Bronchial epithelial cell (primary cell): ENCODE measurements at regions not wholly inside any gene's neighbourhood (a gene's known extent, or its start where the extent isn't known, plus 50 kb on each side); places are given as distances from the start of the nearest gene placed in this dataset.
A peak's percentile ranks its signal among the peaks of the same experiment; 100 is the strongest.

Source experiments
- DNase-seq: peaks from one replicate; pipeline ENCODE4 v3.0.0-alpha.2; 2010; ENCODE audit warnings: low read depth
- FAIRE-seq: peaks from 2 replicates; lab custom pipeline; 2011; peaks lifted over from hg19 to GRCh38; lab: Jason Lieb, UNC
- H3K27me3 ChIP-seq: 2 replicates; pipeline ENCODE4 v1.5.1; 2011; ENCODE audit warnings: low read length; ENCODE audit not compliant: control insufficient read depth, insufficient read depth
- H3K36me3 ChIP-seq: 2 replicates; pipeline ENCODE4 v1.5.1; 2011; ENCODE audit warnings: low read length; ENCODE audit not compliant: control insufficient read depth, insufficient read depth
- H3K4me3 ChIP-seq: 2 replicates; pipeline ENCODE4 v1.5.1; 2011; ENCODE audit warnings: mild to moderate bottlenecking, low read depth, low read length, control low read depth
- TF ChIP-seq, protein P1 (sequence below): IDR thresholded peaks from 2 replicates; pipeline ENCODE4 v1.5.1; 2011; ENCODE audit warnings: mild to moderate bottlenecking, moderate library complexity, low read length, control low read depth, inconsistent platforms; ENCODE audit not compliant: insufficient read depth, severe bottlenecking

DNA sequence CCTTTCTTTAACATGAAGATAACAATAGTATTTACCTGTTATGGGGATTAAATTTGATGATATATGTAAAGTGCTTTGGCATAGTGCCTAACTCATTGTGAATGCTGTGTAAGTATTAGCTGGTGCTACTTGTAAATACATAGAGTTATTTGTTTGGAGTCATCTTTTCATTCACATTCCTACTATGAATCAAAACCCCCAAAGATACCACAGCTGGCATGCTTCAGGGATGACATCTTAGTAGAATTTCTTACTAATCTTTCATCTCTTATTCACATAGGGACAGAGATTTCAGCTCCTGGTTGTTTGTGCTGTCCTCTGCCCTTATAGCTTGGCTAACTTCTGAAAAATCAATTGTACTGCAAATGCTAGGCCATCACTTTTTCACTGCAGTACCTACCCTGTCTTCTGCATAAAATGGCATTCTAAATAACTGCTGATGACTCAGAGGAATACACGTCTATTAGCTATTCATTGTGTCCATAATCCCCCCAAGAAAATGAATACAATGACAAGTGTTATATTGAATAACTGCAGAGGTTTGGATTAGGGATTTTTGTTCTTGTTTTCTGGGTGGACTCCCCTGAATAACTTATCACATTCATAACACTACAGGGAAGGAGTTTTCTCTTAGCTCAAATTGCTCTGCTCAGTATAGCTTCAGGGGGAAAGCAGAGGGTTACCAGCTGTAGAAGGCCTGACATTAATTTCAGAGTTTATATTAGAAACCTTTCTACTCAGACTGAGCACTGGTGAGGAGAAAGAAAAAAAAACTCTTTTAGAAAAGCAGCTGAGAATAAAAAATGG lies 192.2 kb upstream of the C9orf72 start:
- TF ChIP-seq, protein P1, sequence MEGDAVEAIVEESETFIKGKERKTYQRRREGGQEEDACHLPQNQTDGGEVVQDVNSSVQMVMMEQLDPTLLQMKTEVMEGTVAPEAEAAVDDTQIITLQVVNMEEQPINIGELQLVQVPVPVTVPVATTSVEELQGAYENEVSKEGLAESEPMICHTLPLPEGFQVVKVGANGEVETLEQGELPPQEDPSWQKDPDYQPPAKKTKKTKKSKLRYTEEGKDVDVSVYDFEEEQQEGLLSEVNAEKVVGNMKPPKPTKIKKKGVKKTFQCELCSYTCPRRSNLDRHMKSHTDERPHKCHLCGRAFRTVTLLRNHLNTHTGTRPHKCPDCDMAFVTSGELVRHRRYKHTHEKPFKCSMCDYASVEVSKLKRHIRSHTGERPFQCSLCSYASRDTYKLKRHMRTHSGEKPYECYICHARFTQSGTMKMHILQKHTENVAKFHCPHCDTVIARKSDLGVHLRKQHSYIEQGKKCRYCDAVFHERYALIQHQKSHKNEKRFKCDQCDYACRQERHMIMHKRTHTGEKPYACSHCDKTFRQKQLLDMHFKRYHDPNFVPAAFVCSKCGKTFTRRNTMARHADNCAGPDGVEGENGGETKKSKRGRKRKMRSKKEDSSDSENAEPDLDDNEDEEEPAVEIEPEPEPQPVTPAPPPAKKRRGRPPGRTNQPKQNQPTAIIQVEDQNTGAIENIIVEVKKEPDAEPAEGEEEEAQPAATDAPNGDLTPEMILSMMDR: no peak
- H3K36me3 ChIP-seq: no peaks in the 10 kb centered on the region
- no peak overlapping the region for H3K4me3 ChIP-seq
- FAIRE-seq: no peak
- DNase-seq: peak; percentile 68
- no peaks in the 10 kb centered on the region for H3K27me3 ChIP-seq

- Histone ChIP-seq H3K4me3 (no peak overlapping the region), H3K27me3 (no peaks in the 10 kb centered on the region), H3K36me3 (no peaks in the 10 kb centered on the region)
- DNase-seq (no peak), FAIRE-seq (peak; percentile 36)
- TF ChIP-seq, protein P1: no peak
Measured at GRCh38 chr9:27766073-27766835, 193.0 kb upstream of the C9orf72 start.

- no peak overlapping the region for H3K4me3 ChIP-seq
- FAIRE-seq (no peak), DNase-seq (no peak)
- H3K36me3 ChIP-seq: no peaks in the 10 kb centered on the region
- TF ChIP-seq, protein P1: no peak
- H3K27me3 ChIP-seq: no peaks in the 10 kb centered on the region
Measured at GRCh38 chr9:27768781-27769180, 195.5 kb upstream of the C9orf72 start.

GRCh38 chr9:27770541-27770940 lies 197.3 kb upstream of the C9orf72 start:
- FAIRE-seq (no peak), DNase-seq (no peak)
- no peak overlapping the region for H3K4me3 ChIP-seq
- H3K27me3 ChIP-seq: no peaks in the 10 kb centered on the region
- TF ChIP-seq, protein P1: no peak
- no peaks in the 10 kb centered on the region for H3K36me3 ChIP-seq

DNA sequence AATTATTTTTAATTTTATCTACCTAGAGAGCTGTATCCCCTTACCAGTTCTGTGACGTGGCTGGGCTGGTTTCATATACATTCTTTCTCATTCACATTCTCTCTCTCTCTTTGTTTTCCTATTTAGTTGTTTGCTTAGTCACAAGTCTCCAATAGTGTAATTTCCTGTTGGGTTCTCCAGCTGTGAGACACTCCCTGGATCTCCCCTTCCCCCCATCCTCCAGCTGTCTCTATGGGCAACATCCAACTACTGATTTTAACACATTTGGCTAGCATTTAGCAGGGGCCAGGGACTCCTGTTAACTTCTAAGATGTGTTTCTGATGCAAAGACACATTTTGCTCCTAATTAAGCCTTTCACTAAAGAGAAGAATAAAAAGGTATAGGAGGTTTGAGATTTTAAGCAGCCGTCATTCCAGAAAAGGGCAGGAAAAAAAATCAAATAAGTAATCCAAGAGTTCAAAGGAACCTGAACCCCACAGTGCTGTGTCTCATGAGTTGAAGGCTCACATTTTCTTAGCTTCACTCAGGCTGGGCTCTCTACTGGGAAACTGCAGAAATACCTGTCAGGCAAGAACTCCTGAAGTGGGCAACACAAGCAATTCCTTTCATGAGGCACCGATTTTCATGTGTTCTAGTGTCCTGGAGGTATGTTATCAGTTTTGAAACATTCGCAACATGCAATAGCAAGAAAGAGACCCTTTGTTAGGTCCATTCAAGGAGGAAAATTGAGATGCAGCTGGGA lies 198.7 kb upstream of the C9orf72 start:
- H3K4me3 ChIP-seq: no peak overlapping the region
- H3K36me3 ChIP-seq: no peaks in the 10 kb centered on the region
- TF ChIP-seq, protein P1: no peak
- H3K27me3 ChIP-seq: no peaks in the 10 kb centered on the region
- FAIRE-seq: no peak
- peak; percentile 97 for DNase-seq
